ENCODE measurements at regions not wholly inside any gene's neighbourhood (a gene's known extent, or its start where the extent isn't known, plus 50 kb on each side); places are given as distances from the start of the nearest gene placed in this dataset.

DNA sequence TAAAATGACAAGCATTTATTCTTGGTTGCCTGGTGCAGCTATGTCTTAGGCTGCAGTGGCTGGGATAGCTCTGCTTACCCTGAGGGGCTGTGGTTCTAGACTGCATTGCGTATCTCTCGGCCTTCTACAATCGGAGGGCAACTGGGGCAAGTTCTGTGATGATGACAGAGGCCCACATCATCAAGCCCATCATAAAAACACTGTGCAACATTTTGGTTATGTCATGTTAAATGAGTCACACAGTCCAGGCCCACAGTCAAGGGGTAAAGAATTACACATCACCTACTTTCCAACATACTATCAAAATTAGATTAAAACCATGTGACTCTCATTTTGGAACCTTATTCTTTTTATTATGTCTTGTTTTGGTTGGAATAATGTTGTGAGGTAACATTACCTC, 120.2 kb upstream of the GUCY1A1 start:
- Histone ChIP-seq H3K9me2 (ENCODE audit: insufficient read depth, low read length) (no peaks in the 10 kb centered on the region), H3F3A (ENCODE audit: insufficient read depth, low read length, poor library complexity, severe bottlenecking) (no peaks in the 10 kb centered on the region), H4K20me1 (ENCODE audit: insufficient read depth) (no peaks in the 10 kb centered on the region), H3K4me3 (ENCODE audit: low read length) (no peak overlapping the region), H3K4me2 (ENCODE audit: low read length) (no peak overlapping the region), H3K27me3 (ENCODE audit: insufficient read depth, low read depth, low read length) (no peaks in the 10 kb centered on the region), H3K9me3 (ENCODE audit: low read length) (no peaks in the 10 kb centered on the region), H3K27ac (ENCODE audit: low read length) (no peak overlapping the region), H2AFZ (ENCODE audit: low read depth, low read length) (no peak overlapping the region), H3K79me2 (replicated peaks; ENCODE audit: insufficient read depth, low read length) (no peaks in the 10 kb centered on the region), H3K9ac (ENCODE audit: low read length) (no peak overlapping the region), H3K36me3 (ENCODE audit: insufficient read depth, low read length) (no peaks in the 10 kb centered on the region)
- TF ChIP-seq RAD21 (conservative IDR thresholded peaks at IDR 0.05) (no peak), EP300 (conservative IDR thresholded peaks at IDR 0.05; ENCODE audit: poor library complexity, severe bottlenecking) (no peak), TAF1 (IDR thresholded peaks at IDR 0.05; ENCODE audit: low read depth) (no peak), EZH2 (IDR thresholded peaks at IDR 0.05; ENCODE audit: borderline replicate concordance, insufficient read depth, low read length, poor library complexity, severe bottlenecking) (no peak), REST (IDR thresholded peaks at IDR 0.05; ENCODE audit: borderline replicate concordance) (no peak)

GRCh38 chr4:155545456-155545855, 121.2 kb upstream of the GUCY1A1 start:
- no peaks in the 10 kb centered on the region for H3K79me2 ChIP-seq (replicated peaks; ENCODE audit: insufficient read depth, low read length)
- H2AFZ ChIP-seq (ENCODE audit: low read depth, low read length): no peak overlapping the region
- no peak overlapping the region for H3K4me2 ChIP-seq (ENCODE audit: low read length)
- H3K9me3 ChIP-seq (ENCODE audit: low read length): no peaks in the 10 kb centered on the region
- no peak overlapping the region for H3K9ac ChIP-seq (ENCODE audit: low read length)
- no peaks in the 10 kb centered on the region for H4K20me1 ChIP-seq (ENCODE audit: insufficient read depth)
- no peaks in the 10 kb centered on the region for H3K9me2 ChIP-seq (ENCODE audit: insufficient read depth, low read length)
- H3F3A ChIP-seq (ENCODE audit: insufficient read depth, low read length, poor library complexity, severe bottlenecking): no peaks in the 10 kb centered on the region
- no peak overlapping the region for H3K27ac ChIP-seq (ENCODE audit: low read length)
- H3K27me3 ChIP-seq (ENCODE audit: insufficient read depth, low read depth, low read length): no peaks in the 10 kb centered on the region
- no peak overlapping the region for H3K4me3 ChIP-seq (ENCODE audit: low read length)
- H3K36me3 ChIP-seq (ENCODE audit: insufficient read depth, low read length): no peaks in the 10 kb centered on the region
- TF ChIP-seq SMC3 (conservative IDR thresholded peaks at IDR 0.05; ENCODE audit: poor library complexity): no peak
- TF ChIP-seq EP300 (conservative IDR thresholded peaks at IDR 0.05; ENCODE audit: poor library complexity, severe bottlenecking): no peak
- TF ChIP-seq TAF1 (IDR thresholded peaks at IDR 0.05; ENCODE audit: low read depth): no peak

DNA sequence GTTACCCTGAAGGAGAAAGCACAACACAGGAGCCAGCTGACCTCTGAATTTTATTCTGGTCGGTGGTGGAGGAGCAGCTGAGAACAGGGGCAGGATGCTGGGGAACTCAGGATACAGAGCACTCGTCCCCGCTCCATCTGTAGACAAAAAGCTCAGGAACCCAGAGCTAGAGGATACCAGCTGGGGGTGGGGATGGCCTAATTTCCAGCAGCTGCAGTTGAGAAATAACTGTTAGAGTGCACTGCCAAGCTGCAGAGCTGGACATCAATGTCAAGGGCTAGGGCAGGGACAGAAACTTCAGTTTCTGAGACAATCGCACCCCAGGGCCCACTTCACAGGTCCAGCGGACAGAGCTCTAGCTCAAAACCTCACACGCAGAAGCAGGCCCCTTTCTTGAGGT, 122.1 kb upstream of the GUCY1A1 start:
- no peak overlapping the region for H3K4me2 ChIP-seq (ENCODE audit: low read length)
- no peaks in the 10 kb centered on the region for H3K36me3 ChIP-seq (ENCODE audit: insufficient read depth, low read length)
- no peaks in the 10 kb centered on the region for H3K9me3 ChIP-seq (ENCODE audit: low read length)
- no peaks in the 10 kb centered on the region for H3K79me2 ChIP-seq (replicated peaks; ENCODE audit: insufficient read depth, low read length)
- H3K4me3 ChIP-seq (ENCODE audit: low read length): no peak overlapping the region
- no peaks in the 10 kb centered on the region for H3K27me3 ChIP-seq (ENCODE audit: insufficient read depth, low read depth, low read length)
- no peaks in the 10 kb centered on the region for H4K20me1 ChIP-seq (ENCODE audit: insufficient read depth)
- H3K9me2 ChIP-seq (ENCODE audit: insufficient read depth, low read length): no peaks in the 10 kb centered on the region
- no peak overlapping the region for H3K27ac ChIP-seq (ENCODE audit: low read length)
- no peak for TF ChIP-seq SMC3 (conservative IDR thresholded peaks at IDR 0.05; ENCODE audit: poor library complexity)
- TF ChIP-seq, protein P1, sequence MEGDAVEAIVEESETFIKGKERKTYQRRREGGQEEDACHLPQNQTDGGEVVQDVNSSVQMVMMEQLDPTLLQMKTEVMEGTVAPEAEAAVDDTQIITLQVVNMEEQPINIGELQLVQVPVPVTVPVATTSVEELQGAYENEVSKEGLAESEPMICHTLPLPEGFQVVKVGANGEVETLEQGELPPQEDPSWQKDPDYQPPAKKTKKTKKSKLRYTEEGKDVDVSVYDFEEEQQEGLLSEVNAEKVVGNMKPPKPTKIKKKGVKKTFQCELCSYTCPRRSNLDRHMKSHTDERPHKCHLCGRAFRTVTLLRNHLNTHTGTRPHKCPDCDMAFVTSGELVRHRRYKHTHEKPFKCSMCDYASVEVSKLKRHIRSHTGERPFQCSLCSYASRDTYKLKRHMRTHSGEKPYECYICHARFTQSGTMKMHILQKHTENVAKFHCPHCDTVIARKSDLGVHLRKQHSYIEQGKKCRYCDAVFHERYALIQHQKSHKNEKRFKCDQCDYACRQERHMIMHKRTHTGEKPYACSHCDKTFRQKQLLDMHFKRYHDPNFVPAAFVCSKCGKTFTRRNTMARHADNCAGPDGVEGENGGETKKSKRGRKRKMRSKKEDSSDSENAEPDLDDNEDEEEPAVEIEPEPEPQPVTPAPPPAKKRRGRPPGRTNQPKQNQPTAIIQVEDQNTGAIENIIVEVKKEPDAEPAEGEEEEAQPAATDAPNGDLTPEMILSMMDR (IDR thresholded peaks at IDR 0.05; ENCODE audit: poor library complexity, severe bottlenecking): no peak
- no peak for TF ChIP-seq MXI1 (conservative IDR thresholded peaks at IDR 0.05; ENCODE audit: poor library complexity, severe bottlenecking)
- no peak for TF ChIP-seq POLR2AphosphoS5 (IDR thresholded peaks at IDR 0.05)
- TF ChIP-seq TAF1 (IDR thresholded peaks at IDR 0.05; ENCODE audit: low read depth): no peak
- TF ChIP-seq EZH2 (IDR thresholded peaks at IDR 0.05; ENCODE audit: borderline replicate concordance, insufficient read depth, low read length, poor library complexity, severe bottlenecking): no peak
- TF ChIP-seq REST (IDR thresholded peaks at IDR 0.05; ENCODE audit: borderline replicate concordance): no peak
- TF ChIP-seq RAD21 (conservative IDR thresholded peaks at IDR 0.05): no peak
- no peak for TF ChIP-seq EP300 (conservative IDR thresholded peaks at IDR 0.05; ENCODE audit: poor library complexity, severe bottlenecking)
- H3F3A ChIP-seq (ENCODE audit: insufficient read depth, low read length, poor library complexity, severe bottlenecking): no peaks in the 10 kb centered on the region
- no peak overlapping the region for H2AFZ ChIP-seq (ENCODE audit: low read depth, low read length)
- no peak overlapping the region for H3K9ac ChIP-seq (ENCODE audit: low read length)

All from neural cell (in vitro differentiated cells).